HepG2 (cell line): ENCODE measurements at regions not wholly inside any gene's neighbourhood (a gene's known extent, or its start where the extent isn't known, plus 50 kb on each side); places are given as distances from the start of the nearest gene placed in this dataset.
"Not testable (repeated sequence)": the region's sequence is repeated elsewhere in the genome, so short reads cannot be mapped to it uniquely, and the experiment has no call there.

Source experiments
- AHDC1 ChIP-seq: sonication (generic); formaldehyde crosslinking; IDR thresholded peaks from 2 replicates; pipeline ENCODE4 v1.5.1; 2020; ENCODE audit warnings: mild to moderate bottlenecking, missing genetic modification reagents, borderline replicate concordance
- ATF4 ChIP-seq, 2 experiments: fragments of 450-650 bp in 1 of 2; sonication (generic) in 1 of 2; formaldehyde crosslinking; IDR thresholded peaks; 2 replicates each; pipeline versions ENCODE4 v1.5.0 to v1.8.0; 2020 to 2022; ENCODE audit warnings: mild to moderate bottlenecking in 1 of 2, missing genetic modification reagents in 1 of 2
- CREB1 ChIP-seq, 2 experiments: fragments of 450-650 bp in 1 of 2; IDR thresholded peaks; 2 replicates each; pipeline ENCODE4 v1.6.1; 2016 to 2017; ENCODE audit warnings: control low read depth in 1 of 2, mild to moderate bottlenecking in 1 of 2, missing compliant biosample characterization in 1 of 2, missing genetic modification characterization in 1 of 2
- DMAP1 ChIP-seq: IDR thresholded peaks from 2 replicates; pipeline ENCODE4 v1.6.1; 2016
- FOXO1 ChIP-seq: sonication (generic); formaldehyde crosslinking; IDR thresholded peaks from 2 replicates; pipeline ENCODE4 v1.4.0; 2020; ENCODE audit warnings: missing genetic modification reagents
- KAT8 ChIP-seq: IDR thresholded peaks from 2 replicates; pipeline ENCODE4 v1.6.1; 2016; ENCODE audit warnings: missing genetic modification reagents, missing compliant biosample characterization
- MED1 ChIP-seq: sonication (generic); formaldehyde crosslinking; IDR thresholded peaks from 2 replicates; pipeline ENCODE4 v1.4.0; 2020; ENCODE audit warnings: missing genetic modification reagents
- MEIS2 ChIP-seq: sonication (generic); formaldehyde crosslinking; IDR thresholded peaks from 2 replicates; pipeline ENCODE4 v1.9.0; 2021; ENCODE audit warnings: mild to moderate bottlenecking, missing genetic modification reagents
- MNT ChIP-seq: fragments of 450-650 bp; IDR thresholded peaks from 2 replicates; pipeline ENCODE4 v1.6.1; 2016
- NR2F1 ChIP-seq, 2 experiments: fragments of 450-650 bp in 1 of 2; formaldehyde crosslinking in 1 of 2; IDR thresholded peaks; 2 replicates each; pipeline versions ENCODE4 v1.5.0 to v1.6.1; 2016 to 2020; ENCODE audit warnings: mild to moderate bottlenecking in 1 of 2, missing compliant biosample characterization in 1 of 2, missing genetic modification reagents in 1 of 2, moderate library complexity in 1 of 2
- PHF20 ChIP-seq: sonication (generic); formaldehyde crosslinking; IDR thresholded peaks from 2 replicates; pipeline ENCODE4 v1.5.0; 2020; ENCODE audit warnings: mild to moderate bottlenecking, missing genetic modification reagents
- SOX6 ChIP-seq, 2 experiments: fragments of 450-650 bp in 1 of 2; sonication (generic) in 1 of 2; formaldehyde crosslinking in 1 of 2; IDR thresholded peaks; 2 replicates each; pipeline versions ENCODE4 v1.4.0 to v1.6.1; 2017 to 2020; ENCODE audit warnings: antibody characterized with exemption in 1 of 2, mild to moderate bottlenecking in 1 of 2, missing genetic modification reagents in 1 of 2
- TFDP1 ChIP-seq: IDR thresholded peaks from 2 replicates; pipeline ENCODE4 v1.6.1; 2016; ENCODE audit warnings: missing compliant biosample characterization, missing genetic modification reagents, borderline replicate concordance
- UBTF ChIP-seq: sonication (generic); formaldehyde crosslinking; IDR thresholded peaks from 2 replicates; pipeline ENCODE4 v1.4.0; 2020; ENCODE audit warnings: mild to moderate bottlenecking, missing genetic modification reagents
- ZNF331 ChIP-seq: sonication (generic); formaldehyde crosslinking; IDR thresholded peaks from 2 replicates; pipeline ENCODE4 v1.4.0; 2020; ENCODE audit warnings: missing genetic modification reagents
- ZNF441 ChIP-seq: sonication (generic); formaldehyde crosslinking; IDR thresholded peaks from 2 replicates; pipeline ENCODE4 v1.7.0; 2021; ENCODE audit warnings: missing genetic modification reagents, borderline replicate concordance
- ZNF614 ChIP-seq: IDR thresholded peaks from 2 replicates; pipeline ENCODE4 v1.6.1; 2018; ENCODE audit warnings: missing biosample characterization, missing genetic modification reagents, inconsistent platforms, borderline replicate concordance

GRCh38 chr16:88238732-88239274 lies 144.0 kb upstream of the ZNF469 start (continued):
- peak; percentile 37; the same call in 1 of the 2 replicates for TF ChIP-seq MEIS2 (CRISPR knock-in tag)
- TF ChIP-seq ZNF614 (CRISPR knock-in tag) = peak; percentile 91
- TF ChIP-seq CREB1 (IDR thresholded peaks at IDR 0.05) = peak; percentile 61
- TF ChIP-seq CREB1 (CRISPR knock-in tag; IDR thresholded peaks at IDR 0.05); SOX6 (IDR thresholded peaks at IDR 0.05): not testable (repeated sequence)
- peak; percentile 41; the same call in 1 of the 2 replicates for TF ChIP-seq FOXO1 (CRISPR knock-in tag)
- TF ChIP-seq DMAP1 (CRISPR knock-in tag) = 0 out of 2 replicates have a peak, but pooled peaks have one; percentile 35
- TF ChIP-seq NR2F1 (CRISPR knock-in tag; IDR thresholded peaks at IDR 0.05) = peak; percentile 80 to 83
- peak; percentile 61 for TF ChIP-seq ZNF331 (CRISPR knock-in tag)
- TF ChIP-seq KAT8 (CRISPR knock-in tag) = peak; percentile 47; the same call in 1 of the 2 replicates
- 0 out of 4 replicates have a peak, but pooled peaks of 1 of the 2 experiments have one; percentile 12 for TF ChIP-seq ATF4 (CRISPR knock-in tag; IDR thresholded peaks at IDR 0.05)
- TF ChIP-seq PHF20 (CRISPR knock-in tag) = 0 out of 2 replicates have a peak, but pooled peaks have one; percentile 29
- peak; percentile 21; the same call in 1 of the 2 replicates for TF ChIP-seq ZNF441 (CRISPR knock-in tag)
- TF ChIP-seq AHDC1 (CRISPR knock-in tag) = peak; percentile 56; the same call in 1 of the 2 replicates
- peak; percentile 18; the same call in 1 of the 2 replicates for TF ChIP-seq TFDP1 (CRISPR knock-in tag)
- TF ChIP-seq UBTF (CRISPR knock-in tag) = peak; percentile 44
- TF ChIP-seq MNT = peak; percentile 46; the same call in 1 of the 2 replicates
- TF ChIP-seq MED1 = peak; percentile 92
- TF ChIP-seq SOX6 (CRISPR knock-in tag; IDR thresholded peaks at IDR 0.05) = peak; percentile 60
